Gastroesophageal sphincter (tissue), 4 donors: ENCODE measurements at regions not wholly inside any gene's neighbourhood (a gene's known extent, or its start where the extent isn't known, plus 50 kb on each side); places are given as distances from the start of the nearest gene placed in this dataset.

Experiments
- ATAC-seq: fragments of 150-250 bp; one replicate; pipeline ENCODE4 v1.9.1; 2016; ENCODE audit warnings: mild to moderate bottlenecking, moderate library complexity
- H3K27ac ChIP-seq, 4 donors: fragments of 200-600 bp; sonication (generic) in 3 of 4; 1 replicate in 3 of 4; 2 replicates in 1 of 4; pipeline ENCODE4 v1.5.1; 2016 to 2019
- H3K27me3 ChIP-seq: fragments of 200-600 bp; sonication (generic); one replicate; pipeline ENCODE4 v1.5.1; 2019
- H3K36me3 ChIP-seq, 2 donors: fragments of 200-600 bp; sonication (generic); one replicate each; pipeline ENCODE4 v1.5.1; 2019; ENCODE audit warnings: control low read depth in 1 of 2
- H3K4me1 ChIP-seq, 3 donors: fragments of 200-600 bp; sonication (generic); 1 replicate in 2 of 3; 2 replicates in 1 of 3; pipeline ENCODE4 v1.5.1; 2016 to 2019; ENCODE audit warnings: control low read depth in 2 of 3
- H3K4me3 ChIP-seq, 2 donors: fragments of 200-600 bp; sonication (generic); one replicate each; pipeline ENCODE4 v1.5.1; 2019; ENCODE audit warnings: mild to moderate bottlenecking in 1 of 2, moderate library complexity in 1 of 2
- H3K9me3 ChIP-seq, 3 donors: fragments of 200-600 bp; sonication (generic); one replicate each; pipeline ENCODE4 v1.5.1; 2017 to 2019; ENCODE audit warnings: control low read depth in 2 of 3
- EP300 ChIP-seq: sonication (generic); formaldehyde crosslinking; IDR thresholded peaks from one replicate; pipeline ENCODE4 v1.6.1; 2017; ENCODE audit warnings: antibody characterized with exemption, mild to moderate bottlenecking
- POLR2A ChIP-seq, 2 donors: fragments of 450-650 bp; IDR thresholded peaks; one replicate each; pipeline ENCODE4 v1.6.1; 2017; ENCODE audit warnings: antibody characterized with exemption in 2 of 2, mild to moderate bottlenecking in 2 of 2, moderate library complexity in 1 of 2
- POLR2AphosphoS5 ChIP-seq: sonication (generic); formaldehyde crosslinking; IDR thresholded peaks from one replicate; pipeline ENCODE4 v1.6.1; 2017; ENCODE audit warnings: antibody characterized with exemption
- WGBS, 2 donors: methylation state at CpG; one replicate each; pipeline ENCODE4 v1.1.5; 2018; ENCODE audit warnings: low coverage in 1 of 2; 5-methylcytosine and 5-hydroxymethylcytosine counted together
- TF ChIP-seq, protein P1 (sequence below), 4 experiments: fragments of 200-600 bp in 2 of 4; fragments of 450-650 bp in 2 of 4; sonication (generic) in 1 of 4; IDR thresholded peaks; one replicate each; pipeline ENCODE4 v1.5.1; 2017 to 2019; ENCODE audit warnings: antibody characterized with exemption in 4 of 4, mild to moderate bottlenecking in 2 of 4, moderate library complexity in 2 of 4

DNA sequence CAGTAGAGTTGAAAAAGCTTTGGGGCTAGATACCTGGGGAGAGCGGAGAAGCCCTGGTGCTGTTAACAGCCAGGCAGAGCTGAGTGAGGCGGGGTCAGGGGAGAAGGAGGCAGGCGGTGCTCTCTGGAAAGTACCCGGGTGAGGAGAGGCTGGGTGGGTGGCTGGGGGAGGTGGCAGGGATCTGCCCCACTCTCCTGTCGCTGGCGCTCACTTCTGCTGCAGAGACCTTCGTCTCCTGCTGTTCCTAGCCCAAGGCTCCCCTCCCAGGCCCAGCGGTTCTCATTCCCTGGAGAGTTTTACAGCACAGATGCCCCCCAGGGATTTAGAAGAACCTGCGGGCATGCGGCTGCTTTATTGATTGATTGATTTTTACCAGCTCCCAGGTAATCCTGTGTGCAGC is 302.8 kb downstream of the IRF8 start:
- WGBS, 2 donors = 79 to 80% methylated on average over 1 to 6 of the region's 10 CpGs

DNA sequence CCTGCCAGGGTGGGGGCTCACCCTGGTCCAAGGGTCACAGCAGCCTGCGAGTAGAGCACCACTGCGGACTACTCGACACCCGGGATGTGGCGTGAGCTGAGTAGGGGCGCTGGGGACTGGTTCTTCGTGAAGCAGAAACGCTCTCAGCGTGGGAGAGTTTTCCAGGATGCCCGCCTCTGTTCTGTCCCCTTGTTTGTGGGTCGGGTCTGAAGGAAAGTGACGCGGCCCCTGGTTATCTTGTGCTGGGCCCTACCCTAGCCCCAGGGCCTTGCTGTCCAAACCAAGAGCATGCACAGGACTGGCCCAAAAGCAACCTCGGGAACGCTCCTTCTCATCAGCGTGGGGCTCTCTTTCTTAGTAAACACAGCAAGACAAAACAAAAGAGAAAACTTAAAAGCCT is 303.3 kb downstream of the IRF8 start:
- Histone ChIP-seq H3K36me3 (no peaks in the 10 kb centered on the region), H3K4me3 (no peak overlapping the region), H3K4me1 (peaks cover 0 to 34% (median 0%) of the 10 kb centered on the region in 3 donors), H3K27ac (peak overlapping the region in 3 of 4 donors; percentile 83 to 94 (median 89)), H3K9me3 (no peaks in the 10 kb centered on the region), H3K27me3 (peaks cover 5% of the 10 kb centered on the region)
- no peak for ATAC-seq
- no peak for TF ChIP-seq POLR2A (IDR thresholded peaks at IDR 0.05)
- 100% methylated on average over 3 of the region's 16 CpGs; no CpG with 5 or more reads in 1 of the 2 donors for WGBS, 2 donors

More for the DNA sequence above, 302.8 kb downstream of the IRF8 start:
- Histone ChIP-seq H3K9me3 (no peaks in the 10 kb centered on the region), H3K36me3 (no peaks in the 10 kb centered on the region), H3K4me1 (peaks cover 0 to 34% (median 0%) of the 10 kb centered on the region in 3 donors), H3K27me3 (peaks cover 10% of the 10 kb centered on the region), H3K4me3 (peak overlapping the region in 1 of 2 donors; percentile 45), H3K27ac (peak overlapping the region; percentile 69 to 94 (median 86))
- no peak for ATAC-seq
- TF ChIP-seq EP300 (no peak), POLR2A (IDR thresholded peaks at IDR 0.05) (no peak), POLR2AphosphoS5 (no peak)
- TF ChIP-seq, protein P1, sequence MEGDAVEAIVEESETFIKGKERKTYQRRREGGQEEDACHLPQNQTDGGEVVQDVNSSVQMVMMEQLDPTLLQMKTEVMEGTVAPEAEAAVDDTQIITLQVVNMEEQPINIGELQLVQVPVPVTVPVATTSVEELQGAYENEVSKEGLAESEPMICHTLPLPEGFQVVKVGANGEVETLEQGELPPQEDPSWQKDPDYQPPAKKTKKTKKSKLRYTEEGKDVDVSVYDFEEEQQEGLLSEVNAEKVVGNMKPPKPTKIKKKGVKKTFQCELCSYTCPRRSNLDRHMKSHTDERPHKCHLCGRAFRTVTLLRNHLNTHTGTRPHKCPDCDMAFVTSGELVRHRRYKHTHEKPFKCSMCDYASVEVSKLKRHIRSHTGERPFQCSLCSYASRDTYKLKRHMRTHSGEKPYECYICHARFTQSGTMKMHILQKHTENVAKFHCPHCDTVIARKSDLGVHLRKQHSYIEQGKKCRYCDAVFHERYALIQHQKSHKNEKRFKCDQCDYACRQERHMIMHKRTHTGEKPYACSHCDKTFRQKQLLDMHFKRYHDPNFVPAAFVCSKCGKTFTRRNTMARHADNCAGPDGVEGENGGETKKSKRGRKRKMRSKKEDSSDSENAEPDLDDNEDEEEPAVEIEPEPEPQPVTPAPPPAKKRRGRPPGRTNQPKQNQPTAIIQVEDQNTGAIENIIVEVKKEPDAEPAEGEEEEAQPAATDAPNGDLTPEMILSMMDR (IDR thresholded peaks at IDR 0.05) = no peak

DNA sequence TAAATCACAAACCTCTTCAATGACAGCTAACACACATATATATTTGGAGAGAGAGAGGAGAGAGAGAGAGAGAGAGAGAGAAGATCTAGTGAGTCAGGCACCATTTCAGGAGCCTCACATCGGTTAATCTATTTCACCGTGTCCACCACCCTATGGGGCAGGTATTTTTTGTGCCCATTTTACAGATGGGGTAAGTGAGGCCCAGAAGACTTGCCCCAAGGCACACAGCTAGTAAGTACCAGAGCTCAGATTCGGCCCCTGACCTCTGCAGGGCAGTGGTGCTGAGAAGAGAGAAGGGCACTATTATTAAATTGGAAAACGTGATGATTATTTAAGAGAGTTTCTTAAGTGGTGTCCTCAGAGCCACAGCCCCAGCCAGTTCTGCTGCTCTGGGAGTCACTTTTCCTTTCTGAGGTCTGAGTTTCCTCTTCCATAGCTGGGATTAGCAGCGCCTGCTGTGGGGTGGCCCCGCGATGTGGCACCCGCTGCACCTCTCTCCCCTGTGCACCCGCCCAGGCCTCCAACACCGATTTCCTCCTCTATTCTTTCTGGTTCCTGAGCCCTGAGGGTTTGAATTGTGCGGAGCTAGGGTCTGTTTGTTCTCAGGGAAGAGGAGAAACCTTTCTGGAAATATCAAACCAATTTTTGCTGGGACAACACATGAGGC is 303.9 kb downstream of the IRF8 start:
- TF ChIP-seq POLR2AphosphoS5 (no peak), EP300 (no peak), POLR2A (IDR thresholded peaks at IDR 0.05) (no peak)
- TF ChIP-seq, protein P1 (IDR thresholded peaks at IDR 0.05) = no peak
- WGBS, 2 donors = 83 to 85% methylated on average over 4 to 6 of the region's 11 CpGs
- Histone ChIP-seq H3K36me3 (no peaks in the 10 kb centered on the region), H3K9me3 (no peaks in the 10 kb centered on the region), H3K4me1 (peaks cover 0 to 34% (median 0%) of the 10 kb centered on the region in 3 donors), H3K4me3 (no peak overlapping the region), H3K27ac (peak overlapping the region in 2 of 4 donors; percentile 83 to 94), H3K27me3 (peaks cover 5% of the 10 kb centered on the region)
- ATAC-seq = no peak

DNA sequence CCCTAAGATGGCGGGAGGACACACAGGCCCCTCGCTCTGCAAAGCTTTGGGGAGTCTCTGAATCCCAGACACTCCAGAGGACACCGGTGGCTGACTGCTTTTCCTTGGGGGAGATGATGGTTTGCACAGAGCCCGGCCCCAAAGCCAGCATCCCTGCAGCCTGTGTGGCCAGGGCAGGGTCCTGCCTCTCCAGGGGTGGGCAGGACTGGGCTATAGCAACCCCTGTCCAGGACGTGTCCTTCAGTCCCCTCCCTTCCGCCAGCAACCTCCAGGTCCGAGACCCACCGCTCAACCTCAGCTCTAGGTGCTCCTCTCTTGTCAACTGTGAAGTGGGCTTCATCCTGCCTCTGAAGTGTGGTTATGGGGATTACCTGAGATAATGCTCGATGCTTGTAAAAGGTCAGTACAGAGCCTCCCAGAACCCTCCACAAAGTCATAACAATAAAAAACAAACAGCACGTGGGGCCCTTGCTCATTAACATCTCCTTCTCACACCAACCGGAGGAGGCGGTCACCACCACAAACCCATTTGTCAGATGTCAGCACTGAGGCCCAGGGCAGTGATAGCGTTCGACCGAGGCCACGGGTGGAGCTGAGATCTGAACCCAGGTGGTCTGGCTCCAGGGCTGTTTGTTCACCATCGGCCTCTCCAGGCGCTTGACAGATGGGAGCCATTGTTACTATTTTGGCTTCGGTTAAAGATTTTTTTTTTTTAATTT is 304.8 kb downstream of the IRF8 start:
- WGBS, 2 donors = 83 to 92% methylated on average over 6 to 7 of the region's 19 CpGs
- TF ChIP-seq POLR2AphosphoS5 (no peak), EP300 (no peak), POLR2A (IDR thresholded peaks at IDR 0.05) (no peak)
- TF ChIP-seq, protein P1 (IDR thresholded peaks at IDR 0.05) = no peak
- H3K9me3 ChIP-seq = no peaks in the 10 kb centered on the region
- no peak for ATAC-seq
- no peaks in the 10 kb centered on the region for H3K36me3 ChIP-seq
- H3K4me1 ChIP-seq = peaks cover 0 to 26% (median 0%) of the 10 kb centered on the region in 3 donors
- H3K27me3 ChIP-seq = peaks cover under 1% of the 10 kb centered on the region
- no peak overlapping the region for H3K4me3 ChIP-seq
- H3K27ac ChIP-seq = no peak overlapping the region

DNA sequence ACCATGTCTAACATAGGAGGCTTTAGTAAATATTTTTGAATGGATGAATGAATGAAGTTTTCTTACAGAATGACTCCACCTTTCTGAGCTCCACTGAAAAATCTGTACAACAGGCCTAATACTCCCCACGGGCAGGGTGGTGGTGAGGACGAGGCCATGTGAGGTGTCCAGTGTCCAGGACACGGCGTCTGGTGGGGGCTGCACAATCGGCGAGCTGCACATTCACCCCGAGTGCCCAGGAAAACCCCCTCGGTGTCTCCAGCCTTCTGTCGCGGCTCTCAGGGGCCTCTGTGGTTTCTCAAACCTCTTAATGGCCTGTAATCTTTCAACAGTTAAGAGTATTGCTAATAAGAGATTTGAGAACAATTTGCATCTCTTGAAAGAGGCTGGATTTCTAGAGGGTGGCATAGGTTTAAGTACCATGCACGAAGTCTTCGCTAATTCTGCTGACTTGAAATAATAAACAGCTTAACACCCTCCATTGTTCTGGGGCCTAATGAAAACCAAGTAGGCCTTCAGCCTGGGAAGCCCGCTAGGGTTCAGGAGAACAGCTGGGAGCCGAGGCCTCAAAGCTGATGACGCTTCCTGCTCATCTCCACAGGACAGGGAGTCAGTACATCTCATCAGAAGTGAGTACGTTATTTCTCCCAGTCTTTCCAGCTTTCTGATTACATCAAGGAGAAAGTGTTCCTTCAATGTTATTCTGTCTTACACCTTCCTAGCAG is 304.6 kb upstream of the FOXF1 start:
- WGBS, 2 donors = 76 to 87% methylated on average over 3 to 5 of the region's 16 CpGs
- no peaks in the 10 kb centered on the region for H3K27me3 ChIP-seq
- no peak overlapping the region for H3K4me3 ChIP-seq
- no peaks in the 10 kb centered on the region for H3K9me3 ChIP-seq
- no peak overlapping the region for H3K27ac ChIP-seq
- H3K4me1 ChIP-seq = peaks cover 0 to 20% (median 0%) of the 10 kb centered on the region in 3 donors
- TF ChIP-seq POLR2AphosphoS5 = no peak
- TF ChIP-seq, protein P1 (IDR thresholded peaks at IDR 0.05) = no peak
- TF ChIP-seq POLR2A (IDR thresholded peaks at IDR 0.05) = no peak
- TF ChIP-seq EP300 = no peak
- H3K36me3 ChIP-seq = no peaks in the 10 kb centered on the region
- no peak for ATAC-seq
